ENCODE measurements at regions not wholly inside any gene's neighbourhood (a gene's known extent, or its start where the extent isn't known, plus 50 kb on each side); places are given as distances from the start of the nearest gene placed in this dataset.

- DNase-seq = no peak
- Mint-ChIP-seq H3K36me3 (ENCODE audit: low read depth) (no peaks in the 10 kb centered on the region), H3K27me3 (ENCODE audit: low read depth, poor library complexity) (peaks cover 23% of the 10 kb centered on the region), H3K9me3 (peaks cover 11% of the 10 kb centered on the region), H3K4me3 (no peak overlapping the region), H3K27ac (no peak overlapping the region), H3K4me1 (peaks cover 22% of the 10 kb centered on the region)
- TF ChIP-seq CTCF (IDR thresholded peaks at IDR 0.05) = no peak
Measured at GRCh38 chr13:109996404-109996960, 210.1 kb upstream of the IRS2 start.

GRCh38 chr13:109995578-109995977 is 209.2 kb upstream of the IRS2 start:
- TF ChIP-seq CTCF (IDR thresholded peaks at IDR 0.05) = no peak
- Mint-ChIP-seq H3K27ac (no peak overlapping the region), H3K36me3 (ENCODE audit: low read depth) (no peaks in the 10 kb centered on the region), H3K4me1 (peaks cover 22% of the 10 kb centered on the region), H3K9me3 (peaks cover 11% of the 10 kb centered on the region), H3K4me3 (no peak overlapping the region), H3K27me3 (ENCODE audit: low read depth, poor library complexity) (peaks cover 19% of the 10 kb centered on the region)
- DNase-seq = no peak

- Mint-ChIP-seq H3K36me3 (ENCODE audit: low read depth) (no peaks in the 10 kb centered on the region), H3K9me3 (peaks cover under 1% of the 10 kb centered on the region), H3K27me3 (ENCODE audit: low read depth, poor library complexity) (peaks cover 11% of the 10 kb centered on the region), H3K27ac (no peak overlapping the region), H3K4me3 (no peak overlapping the region), H3K4me1 (peaks cover 11% of the 10 kb centered on the region)
- no peak for DNase-seq
- no peak for TF ChIP-seq CTCF (IDR thresholded peaks at IDR 0.05)
Measured at GRCh38 chr13:109990296-109990695, 203.9 kb upstream of the IRS2 start.

- peaks cover 11% of the 10 kb centered on the region for H3K4me1 Mint-ChIP-seq
- DNase-seq = no peak
- no peaks in the 10 kb centered on the region for H3K36me3 Mint-ChIP-seq (ENCODE audit: low read depth)
- H3K9me3 Mint-ChIP-seq = no peaks in the 10 kb centered on the region
- no peak overlapping the region for H3K27ac Mint-ChIP-seq
- TF ChIP-seq CTCF (IDR thresholded peaks at IDR 0.05) = no peak
- H3K4me3 Mint-ChIP-seq = no peak overlapping the region
- H3K27me3 Mint-ChIP-seq (ENCODE audit: low read depth, poor library complexity) = peaks cover 11% of the 10 kb centered on the region
Measured at GRCh38 chr13:109989686-109990085, 203.3 kb upstream of the IRS2 start.

- no peaks in the 10 kb centered on the region for H3K36me3 Mint-ChIP-seq (ENCODE audit: low read depth)
- no peak for DNase-seq
- peaks cover 11% of the 10 kb centered on the region for H3K27me3 Mint-ChIP-seq (ENCODE audit: low read depth, poor library complexity)
- H3K4me3 Mint-ChIP-seq = no peak overlapping the region
- no peaks in the 10 kb centered on the region for H3K9me3 Mint-ChIP-seq
- no peak for TF ChIP-seq CTCF (IDR thresholded peaks at IDR 0.05)
- peaks cover 11% of the 10 kb centered on the region for H3K4me1 Mint-ChIP-seq
- no peak overlapping the region for H3K27ac Mint-ChIP-seq
Measured at GRCh38 chr13:109989155-109989554, 202.8 kb upstream of the IRS2 start.

GRCh38 chr13:109986851-109987250 is 200.5 kb upstream of the IRS2 start:
- DNase-seq = no peak
- Mint-ChIP-seq H3K9me3 (no peaks in the 10 kb centered on the region), H3K4me3 (no peak overlapping the region), H3K36me3 (ENCODE audit: low read depth) (no peaks in the 10 kb centered on the region), H3K27ac (no peak overlapping the region), H3K4me1 (peaks cover 21% of the 10 kb centered on the region), H3K27me3 (ENCODE audit: low read depth, poor library complexity) (peaks cover 5% of the 10 kb centered on the region)
- no peak for TF ChIP-seq CTCF (IDR thresholded peaks at IDR 0.05)

Data from nephron progenitor cell (in vitro differentiated cells).